Left renal pelvis (tissue), 4 donors: ENCODE measurements at regions not wholly inside any gene's neighbourhood (a gene's known extent, or its start where the extent isn't known, plus 50 kb on each side); places are given as distances from the start of the nearest gene placed in this dataset.
"Not testable (repeated sequence)": the region's sequence is repeated elsewhere in the genome, so short reads cannot be mapped to it uniquely, and the experiment has no call there.

ENCODE experiments used
- DNase-seq, 4 donors: peaks; one replicate each; pipeline ENCODE4 v3.0.0-alpha.2; 2013; ENCODE audit warnings: low read depth in 4 of 4, low spot score in 3 of 4

DNA sequence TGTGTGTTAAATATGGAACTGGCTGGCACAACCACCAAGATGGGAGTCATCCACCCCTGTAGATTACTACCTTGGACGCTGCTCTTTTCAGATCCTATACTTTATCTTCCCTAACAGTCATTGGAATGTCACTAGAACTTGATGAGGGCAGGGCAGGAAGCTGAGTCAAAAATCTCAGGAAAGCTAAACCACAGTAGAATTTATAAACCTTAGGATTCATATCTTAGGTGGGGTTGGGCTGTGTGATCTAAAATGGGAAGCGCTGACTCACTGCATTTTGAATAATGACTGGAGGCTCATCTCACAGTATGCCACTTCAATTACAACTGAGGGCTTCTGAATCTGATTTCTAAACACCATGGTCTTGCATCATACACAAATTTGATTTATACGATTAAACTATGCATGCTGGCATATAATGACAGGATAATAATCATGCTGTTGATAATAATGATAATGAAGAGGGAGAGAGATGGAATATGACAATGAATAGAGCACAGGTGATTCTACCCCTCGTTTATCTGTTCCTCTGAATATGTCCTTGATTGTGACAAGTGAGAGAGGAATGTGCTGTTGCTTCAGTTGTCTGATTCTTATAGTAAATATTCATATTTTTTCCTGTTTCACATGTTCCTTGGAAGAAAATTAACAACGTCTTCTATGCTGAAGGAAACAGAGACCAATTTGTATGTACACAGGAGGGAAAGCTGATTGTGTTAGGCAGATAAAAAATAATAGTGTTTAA is 270.3 kb upstream of the HS3ST1 start:
- no peak for DNase-seq

DNA sequence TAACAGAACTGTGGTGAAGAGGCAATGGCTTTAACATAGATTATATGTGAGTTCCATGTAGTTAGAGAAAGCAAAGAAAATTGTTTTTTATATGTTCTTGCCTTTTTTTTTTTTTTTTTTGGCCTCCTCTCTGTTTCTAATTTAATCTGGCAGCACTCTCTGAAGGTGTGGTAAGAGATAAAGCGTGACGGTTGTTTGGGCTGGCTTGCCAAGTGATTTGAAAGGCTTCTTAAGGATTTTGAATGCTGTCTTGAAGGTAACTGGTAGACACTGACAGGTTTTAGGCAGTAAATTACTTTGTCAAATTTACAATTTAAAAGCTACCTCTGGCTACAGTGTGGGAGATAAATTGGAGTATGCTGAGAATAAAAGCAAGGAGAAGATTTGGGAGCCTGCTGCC is 269.3 kb upstream of the HS3ST1 start:
- DNase-seq = no peak

GRCh38 chr4:11693693-11694092 is 265.0 kb upstream of the HS3ST1 start:
- DNase-seq = no peak

- DNase-seq = no peak
These were observed 262.5 kb upstream of the HS3ST1 start for GRCh38 chr4:11691236-11691635.

GRCh38 chr4:11687727-11688126 is 259.0 kb upstream of the HS3ST1 start:
- no peak for DNase-seq

GRCh38 chr4:11685481-11685880 is 256.8 kb upstream of the HS3ST1 start:
- no peak for DNase-seq

DNA sequence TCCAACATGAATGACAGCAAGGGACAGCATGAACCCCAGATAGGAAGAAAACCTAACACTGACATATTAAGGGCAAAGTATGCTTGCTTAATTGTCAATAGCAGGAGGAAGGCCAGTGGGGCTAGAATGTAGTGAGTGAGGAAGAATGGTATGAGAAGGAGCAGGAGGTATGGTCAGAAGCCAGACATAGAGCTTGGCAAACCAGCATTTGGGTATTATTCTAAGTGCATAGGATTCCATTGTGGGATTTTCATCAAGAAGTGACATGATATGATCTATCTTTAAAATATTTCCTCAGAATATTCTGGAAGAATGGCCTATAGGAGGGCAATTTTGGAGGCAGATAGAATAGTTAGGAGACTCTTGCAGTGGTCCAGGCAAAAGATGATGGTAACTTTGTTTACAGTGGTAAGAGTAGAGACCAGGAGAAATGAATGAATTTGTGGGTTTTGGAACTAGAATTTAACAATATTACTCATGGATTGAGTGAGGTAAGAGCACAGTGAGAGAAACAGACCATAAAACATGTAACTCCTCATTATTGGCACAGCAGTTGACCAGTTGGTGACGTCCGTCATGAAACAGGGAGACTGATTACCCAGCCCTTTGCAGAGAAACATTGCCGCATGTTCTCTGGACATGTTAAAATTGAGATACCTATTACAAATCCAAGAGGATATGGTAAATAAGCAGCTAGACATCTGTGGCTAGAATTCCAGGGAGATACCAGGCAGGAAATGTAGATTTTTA is 246.5 kb upstream of the HS3ST1 start:
- DNase-seq = no peak

DNA sequence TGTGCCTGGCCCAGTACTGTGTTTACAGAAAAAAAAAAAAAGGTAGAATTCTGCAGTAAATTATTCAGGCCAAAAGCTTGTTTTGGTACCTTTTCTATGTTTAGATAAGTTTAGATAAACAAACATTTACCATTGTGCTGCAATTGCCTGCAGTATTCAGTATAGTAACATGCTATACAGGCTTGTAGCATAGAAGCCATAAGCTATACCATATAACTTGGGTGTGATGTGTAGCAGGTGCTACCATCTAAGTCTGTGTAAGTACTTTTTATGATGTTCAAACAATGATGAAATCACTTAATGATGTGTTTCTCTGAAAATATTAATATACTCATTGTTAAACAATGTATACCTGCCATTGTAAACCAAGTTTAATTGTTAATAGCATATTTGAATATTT is 241.6 kb upstream of the HS3ST1 start:
- no peak for DNase-seq

GRCh38 chr4:11669156-11669555 is 240.5 kb upstream of the HS3ST1 start:
- no peak for DNase-seq

GRCh38 chr4:11663114-11663513 is 234.4 kb upstream of the HS3ST1 start:
- no peak for DNase-seq

DNA sequence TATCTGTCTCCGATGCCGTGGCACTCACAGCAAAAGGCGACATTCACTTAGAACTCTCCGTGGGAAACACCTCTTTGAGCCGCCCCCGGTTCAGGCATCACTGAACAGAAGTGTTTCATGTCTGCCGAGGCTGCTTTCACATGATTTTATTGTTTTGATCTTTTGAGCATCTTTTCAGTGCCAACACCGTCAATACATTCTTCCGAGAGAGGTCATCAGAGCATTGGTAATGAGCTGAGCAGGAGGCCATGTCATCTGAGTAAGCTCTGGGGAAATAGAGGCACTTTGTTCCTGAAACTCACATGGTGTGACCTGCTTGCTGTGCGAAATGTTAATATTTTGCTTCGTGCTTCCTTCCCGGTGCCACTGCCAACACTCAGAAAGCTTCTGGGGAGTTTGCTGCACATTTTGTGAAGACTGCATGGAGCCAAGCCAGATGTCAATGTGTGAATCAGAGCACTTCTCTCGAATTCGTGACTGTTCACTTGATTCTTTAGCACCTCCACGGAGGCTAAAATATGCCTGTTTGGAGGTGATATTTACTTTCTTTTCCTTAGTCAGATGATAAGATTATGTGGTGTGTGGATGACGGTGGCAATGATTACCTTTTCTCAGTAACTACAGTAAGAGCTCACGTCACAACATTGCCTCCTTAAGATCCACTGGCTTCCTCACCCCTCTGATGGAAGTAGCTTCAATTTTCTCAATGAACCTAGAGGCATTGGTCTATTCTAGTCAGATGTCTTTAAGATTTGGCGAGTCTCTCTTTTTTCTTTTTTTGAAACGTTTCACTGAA is 222.3 kb upstream of the HS3ST1 start:
- no peak for DNase-seq

DNA sequence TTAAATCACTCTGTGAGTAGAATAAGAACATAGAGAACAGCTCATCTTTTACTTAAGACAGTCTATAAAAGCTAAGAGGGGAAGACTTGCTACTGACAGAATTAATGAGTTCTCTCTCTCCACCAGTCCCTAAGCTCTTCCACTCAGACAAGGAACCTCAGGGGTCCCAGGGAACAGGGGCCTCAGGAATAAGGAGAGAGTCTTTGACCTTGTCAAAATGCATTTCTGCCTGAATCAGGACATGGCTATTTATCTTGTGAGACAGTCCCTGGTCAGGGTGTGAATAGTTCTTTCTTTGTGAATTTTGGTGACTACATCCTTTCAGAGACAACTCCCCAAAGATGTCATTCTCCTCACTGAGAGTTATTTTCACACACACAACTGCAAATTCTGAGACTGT is 218.7 kb upstream of the HS3ST1 start:
- DNase-seq = no peak

DNA sequence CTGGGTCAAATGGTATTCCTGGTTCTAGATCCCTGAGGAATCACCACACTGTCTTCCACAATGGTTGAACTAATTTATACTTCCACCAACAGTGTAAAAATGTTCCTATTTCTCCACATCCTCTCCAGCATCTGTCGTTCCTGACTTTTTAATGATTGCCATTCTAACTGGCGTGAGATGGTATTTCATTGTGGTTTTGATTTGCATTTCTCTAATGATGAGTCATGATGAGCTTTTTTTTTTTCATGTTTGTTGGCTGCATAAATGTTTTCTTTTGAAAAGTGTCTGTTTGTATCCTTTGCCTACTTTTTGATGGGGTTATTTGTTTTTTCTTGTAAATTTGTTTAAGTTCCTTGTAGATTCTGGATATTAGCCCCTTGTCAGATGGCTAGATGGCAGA is 214.4 kb upstream of the HS3ST1 start:
- DNase-seq = not testable (repeated sequence)

GRCh38 chr4:11640584-11640983 is 211.9 kb upstream of the HS3ST1 start:
- no peak for DNase-seq

DNA sequence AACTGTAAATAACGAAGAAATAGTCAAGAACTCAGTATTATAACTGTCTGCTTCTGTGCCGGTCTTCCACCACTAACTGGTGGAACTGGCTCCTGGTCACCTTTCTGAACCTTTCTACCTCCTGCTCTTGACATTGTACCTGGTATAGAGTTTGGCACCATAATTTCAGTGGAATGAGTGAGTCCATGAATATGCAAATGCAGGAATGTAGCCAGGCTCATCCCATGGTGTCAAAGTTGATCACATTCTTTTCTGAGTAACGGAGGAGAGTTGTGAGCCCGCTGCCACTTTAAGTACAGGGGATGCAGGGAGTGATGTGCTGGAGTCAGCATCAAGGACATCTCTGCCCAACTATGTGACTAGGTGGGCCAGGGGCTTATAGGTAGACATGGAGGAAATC is 207.9 kb upstream of the HS3ST1 start:
- DNase-seq = no peak

GRCh38 chr4:11636031-11636430 is 207.3 kb upstream of the HS3ST1 start:
- no peak for DNase-seq

GRCh38 chr4:11635342-11635741 is 206.6 kb upstream of the HS3ST1 start:
- DNase-seq = no peak

DNA sequence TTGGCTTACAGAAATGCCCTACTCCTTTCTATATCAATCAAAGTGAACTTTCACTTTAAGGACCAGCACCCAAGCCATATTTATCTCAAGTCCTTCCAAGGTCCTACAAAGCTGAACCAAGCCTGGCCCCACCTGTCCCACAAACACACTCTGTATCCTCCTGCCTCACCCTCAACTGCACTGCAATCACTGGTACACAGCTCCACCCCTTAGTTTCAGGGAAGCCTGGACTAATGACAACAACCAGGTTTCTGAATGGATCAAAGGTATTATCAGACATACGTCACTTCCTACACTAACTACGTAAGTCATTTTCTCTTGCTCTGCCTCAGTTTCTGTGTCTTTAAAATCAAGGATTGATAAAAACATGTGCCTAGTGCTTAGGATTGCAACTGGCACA is 205.6 kb upstream of the HS3ST1 start:
- DNase-seq = no peak

DNA sequence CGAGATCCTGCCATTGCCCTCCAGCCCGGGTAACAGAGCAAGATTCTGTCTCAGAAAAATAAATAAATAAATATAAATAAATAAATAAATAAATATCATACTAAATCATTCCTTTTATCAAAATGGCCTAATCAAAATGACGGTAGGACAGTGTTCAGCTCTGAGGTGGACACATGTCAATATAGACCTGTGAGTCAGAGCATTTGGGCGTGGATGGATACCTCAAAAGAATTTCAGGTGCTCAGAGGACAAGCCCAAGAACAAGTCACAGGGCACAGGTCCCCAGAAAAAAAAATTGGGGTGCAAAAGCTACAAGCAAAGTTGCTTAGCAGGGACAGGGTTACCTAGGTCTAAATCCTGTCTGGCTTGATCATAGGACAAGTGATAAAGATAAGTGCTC is 204.7 kb upstream of the HS3ST1 start:
- DNase-seq = no peak

GRCh38 chr4:11632483-11632882 is 203.8 kb upstream of the HS3ST1 start:
- no peak for DNase-seq

DNA sequence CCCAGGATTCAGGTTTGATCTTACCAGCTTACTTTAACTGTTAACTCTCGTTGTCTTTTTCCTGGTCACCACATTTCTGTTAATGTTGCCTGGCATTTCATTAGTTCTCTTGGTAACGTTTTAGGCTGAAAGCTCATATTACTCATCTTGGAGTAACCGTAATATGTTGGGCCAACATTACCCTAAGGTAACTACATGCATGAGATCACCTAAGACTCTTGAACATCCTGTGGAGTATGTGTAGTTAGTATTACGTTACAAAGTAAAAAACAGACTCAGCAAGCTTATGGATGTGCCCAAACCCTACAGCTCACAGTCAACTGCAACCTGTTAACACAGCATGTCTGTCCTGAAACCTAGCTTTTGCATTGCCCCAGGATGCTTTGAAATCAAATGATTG is 203.3 kb upstream of the HS3ST1 start:
- DNase-seq = no peak

DNA sequence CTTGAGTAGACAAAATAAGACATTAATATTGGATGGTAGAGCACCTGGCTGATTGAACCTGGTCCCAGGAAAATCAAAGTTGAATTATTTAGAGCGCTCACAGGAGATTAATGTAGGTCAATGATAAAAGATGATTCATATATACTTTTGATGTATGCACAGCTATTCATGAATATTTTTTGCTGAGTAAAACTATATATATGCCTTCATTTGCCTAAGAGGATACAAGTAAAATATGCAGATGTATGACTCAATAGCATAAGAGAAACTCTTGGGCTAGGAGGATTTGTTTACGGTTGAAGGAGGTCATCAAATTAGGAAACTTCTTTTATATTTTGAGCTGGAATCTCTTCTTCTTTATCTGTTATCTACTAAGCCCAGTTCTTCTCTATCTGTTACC is 202.7 kb upstream of the HS3ST1 start:
- DNase-seq = no peak
